ENCODE measurements at regions not wholly inside any gene's neighbourhood (a gene's known extent, or its start where the extent isn't known, plus 50 kb on each side); places are given as distances from the start of the nearest gene placed in this dataset.

GRCh38 chr15:69812861-69813261, 284.9 kb downstream of the TLE3 start:
- peak in 1 of 2 donors; percentile 3 for DNase-seq (ENCODE audit: low read depth in 2 of 2)

GRCh38 chr15:69813881-69814280, 283.8 kb downstream of the TLE3 start:
- no peak for DNase-seq (ENCODE audit: low read depth in 2 of 2)

GRCh38 chr15:69814932-69815331, 282.8 kb downstream of the TLE3 start:
- no peak for DNase-seq (ENCODE audit: low read depth in 2 of 2)

DNA sequence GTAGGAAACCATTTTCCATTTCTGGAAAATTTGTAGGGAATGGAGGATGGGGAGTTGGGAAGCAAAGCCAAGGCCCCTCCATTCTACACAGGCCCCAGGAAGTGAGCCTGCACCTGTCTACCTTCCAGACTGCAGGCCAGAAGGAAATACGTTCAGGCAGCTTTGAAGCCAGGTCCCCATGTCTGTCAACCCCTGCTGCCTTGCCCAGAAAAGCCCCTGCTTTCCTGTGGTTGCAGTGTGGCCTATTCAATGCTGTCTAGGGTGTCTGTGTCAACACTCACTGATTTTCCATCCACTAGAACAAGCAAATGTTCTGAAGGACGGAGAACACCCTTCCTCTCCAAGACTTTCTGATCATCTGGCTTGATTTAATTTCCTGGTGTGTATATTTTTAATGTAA, 281.9 kb downstream of the TLE3 start:
- DNase-seq (ENCODE audit: low read depth in 2 of 2): no peak

GRCh38 chr15:69816522-69816921, 281.2 kb downstream of the TLE3 start:
- DNase-seq (ENCODE audit: low read depth in 2 of 2): no peak

- DNase-seq (ENCODE audit: low read depth in 2 of 2): no peak
These were observed 279.2 kb downstream of the TLE3 start for GRCh38 chr15:69818529-69818928.

- no peak for DNase-seq (ENCODE audit: low read depth in 2 of 2)
These were observed 278.3 kb downstream of the TLE3 start for GRCh38 chr15:69819371-69819770.

GRCh38 chr15:69820819-69821218, 276.9 kb downstream of the TLE3 start:
- no peak for DNase-seq (ENCODE audit: low read depth in 2 of 2)

DNA sequence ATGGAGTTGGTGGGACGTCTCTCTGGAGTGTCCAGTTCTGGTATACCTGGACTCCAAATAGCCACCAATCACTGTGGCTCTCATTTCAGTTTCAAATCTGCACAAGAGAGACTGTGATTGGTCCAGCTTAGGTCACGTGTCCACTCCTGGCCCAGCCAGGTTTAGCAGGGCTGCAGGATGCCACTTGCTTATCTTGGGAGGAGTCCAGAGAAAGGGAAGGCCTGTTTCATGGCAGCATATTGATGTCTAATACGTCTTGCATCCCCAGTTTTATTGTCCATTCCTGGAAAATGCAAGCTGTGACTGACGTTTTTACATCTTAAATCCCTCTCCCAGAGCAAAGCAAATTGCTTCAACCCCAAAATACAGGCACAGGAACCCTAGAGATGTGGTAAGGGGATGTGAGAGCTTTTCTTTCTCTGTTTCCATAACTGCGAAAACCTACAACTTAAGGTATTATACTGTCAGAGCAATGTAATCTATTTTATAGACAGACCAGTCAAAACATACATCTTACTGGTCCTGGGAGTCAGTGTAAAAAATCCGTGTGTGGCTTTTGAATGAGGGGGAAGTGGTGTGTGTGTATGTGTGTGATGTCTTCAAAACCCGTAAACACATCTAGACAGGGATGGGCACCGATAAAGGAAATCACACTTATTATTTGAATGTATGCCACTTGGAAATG, 274.4 kb downstream of the TLE3 start:
- DNase-seq (ENCODE audit: low read depth in 2 of 2): peak; percentile 30 to 82

GRCh38 chr15:69824075-69824876, 273.4 kb downstream of the TLE3 start:
- DNase-seq (ENCODE audit: low read depth in 2 of 2): no peak

DNA sequence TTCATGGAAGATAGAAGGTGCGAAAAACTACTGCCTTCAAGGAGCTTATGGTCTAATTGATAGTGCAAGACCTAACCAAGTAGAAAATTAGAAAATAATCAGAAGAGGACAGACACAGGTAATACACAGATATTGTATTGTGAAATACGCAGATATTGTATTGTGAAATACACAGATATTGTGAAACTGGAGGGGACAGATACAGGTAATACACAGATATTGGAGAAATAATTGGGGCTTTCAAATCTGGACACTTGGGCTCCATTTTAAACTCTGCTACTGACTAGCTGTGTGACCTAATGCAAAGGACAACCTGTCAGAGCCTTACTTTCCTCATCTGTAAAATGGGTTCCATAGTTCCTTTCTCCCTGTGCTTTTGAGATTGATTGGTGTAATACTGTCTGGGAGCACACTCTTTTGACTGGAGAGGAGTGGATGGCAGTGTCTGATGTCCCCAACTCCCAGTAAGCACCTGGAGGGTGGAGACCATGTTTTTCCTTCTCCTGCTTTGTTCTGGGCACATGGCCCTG, 272.8 kb downstream of the TLE3 start:
- no peak for DNase-seq (ENCODE audit: low read depth in 2 of 2)

DNA sequence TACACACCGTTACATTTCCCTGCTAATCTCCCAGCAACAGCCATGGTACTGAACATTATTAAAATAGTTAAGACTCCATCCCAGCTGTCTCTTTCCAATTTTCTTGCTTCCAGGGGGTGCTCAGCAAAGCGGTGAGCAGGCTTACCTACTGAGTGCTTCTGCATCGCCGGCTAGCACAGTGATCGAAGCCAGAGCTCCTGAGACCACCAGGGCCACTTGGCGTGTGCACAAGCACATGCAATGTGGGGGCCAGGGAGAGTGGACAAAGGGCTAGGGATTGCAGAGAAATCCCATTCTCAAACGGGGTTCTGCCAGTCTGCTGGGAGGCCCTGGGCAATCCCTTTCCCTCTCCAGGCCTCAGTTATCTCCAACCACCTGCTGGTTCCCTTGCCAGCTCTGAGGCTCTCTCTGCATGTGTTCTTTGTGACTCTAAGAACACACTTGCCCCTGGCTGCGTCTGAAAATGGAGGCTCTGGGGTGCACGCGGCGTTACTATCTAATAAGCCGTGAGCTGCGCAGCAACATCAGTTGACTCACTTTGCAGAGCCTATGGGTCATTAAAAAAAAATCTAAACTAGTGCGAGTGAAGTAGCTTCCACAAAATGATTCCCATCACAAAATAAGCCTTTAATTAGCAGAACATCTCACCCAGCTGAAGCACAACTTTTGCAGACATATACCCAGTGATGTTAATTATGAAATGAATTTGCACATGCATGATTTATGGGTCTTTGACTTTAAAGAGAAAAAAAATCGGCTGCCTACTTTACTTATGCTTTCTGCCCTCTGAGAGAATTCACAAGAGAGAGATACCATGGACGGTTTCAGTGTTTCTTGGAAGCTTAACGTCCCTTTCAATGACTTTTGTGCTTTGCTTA, 271.5 kb downstream of the TLE3 start:
- no peak for DNase-seq (ENCODE audit: low read depth in 2 of 2)

DNA sequence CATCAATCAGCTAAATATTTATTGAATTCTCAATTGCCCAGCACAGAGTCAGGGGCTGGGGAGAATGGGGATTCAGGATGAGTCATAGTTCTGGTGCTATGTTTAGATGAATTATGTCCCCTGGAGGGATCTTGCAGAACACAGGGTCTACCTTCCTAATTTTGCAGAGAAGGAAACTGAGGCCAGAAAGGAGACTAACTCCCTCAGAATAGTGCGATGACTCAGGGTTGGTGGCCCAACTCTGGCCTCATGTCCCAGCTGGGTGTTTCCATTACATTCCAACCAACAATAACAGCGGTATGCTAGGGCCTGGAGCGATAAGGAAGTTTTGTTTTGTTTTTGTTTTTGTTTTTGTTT, 270.9 kb downstream of the TLE3 start:
- no peak for DNase-seq (ENCODE audit: low read depth in 2 of 2)

- DNase-seq (ENCODE audit: low read depth in 2 of 2): no peak
These were observed 270.0 kb downstream of the TLE3 start for GRCh38 chr15:69827751-69828150.

- DNase-seq (ENCODE audit: low read depth in 2 of 2): no peak
These were observed 269.4 kb downstream of the TLE3 start for GRCh38 chr15:69828181-69828828.

GRCh38 chr15:69829974-69830373, 267.7 kb downstream of the TLE3 start:
- no peak for DNase-seq (ENCODE audit: low read depth in 2 of 2)

DNA sequence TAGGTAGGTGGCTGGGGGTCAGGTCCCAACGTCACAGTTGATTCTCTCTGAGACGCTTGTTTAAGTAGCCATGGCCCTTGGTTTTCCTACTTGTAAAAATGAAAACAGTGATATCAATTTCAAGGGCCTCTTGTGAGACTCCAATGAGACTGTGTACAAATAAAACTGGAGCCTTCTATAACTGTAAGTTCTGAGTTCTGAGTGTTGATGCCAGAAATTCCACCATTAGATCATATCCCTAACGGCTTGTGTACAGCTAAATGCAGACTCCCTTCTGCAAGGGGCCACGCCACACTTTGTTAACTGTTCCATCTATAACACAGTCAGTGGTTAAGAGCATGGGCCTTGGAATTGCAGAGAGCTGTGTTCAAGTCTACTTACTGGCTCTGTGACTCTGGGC, 267.3 kb downstream of the TLE3 start:
- no peak for DNase-seq (ENCODE audit: low read depth in 2 of 2)

DNA sequence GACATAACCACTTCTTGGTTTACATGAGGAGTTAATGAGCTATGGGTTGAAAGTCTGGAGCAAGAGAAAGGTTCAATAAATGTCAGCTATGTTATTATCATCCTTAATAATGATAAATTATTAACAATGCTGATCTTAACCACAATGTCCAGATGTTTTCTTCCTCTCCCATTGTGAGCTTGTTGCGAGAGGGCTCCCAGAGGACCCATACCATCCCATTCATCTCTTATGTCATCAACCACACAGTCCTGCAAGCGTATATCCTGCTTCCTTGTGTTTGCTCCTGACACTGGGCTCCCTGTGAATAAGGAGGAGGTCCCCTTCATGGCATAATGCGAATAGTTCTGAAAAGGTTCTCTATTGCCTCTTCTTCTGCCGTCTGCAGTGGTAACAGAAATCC, 266.8 kb downstream of the TLE3 start:
- no peak for DNase-seq (ENCODE audit: low read depth in 2 of 2)

- DNase-seq (ENCODE audit: low read depth in 2 of 2): no peak
These were observed 263.4 kb downstream of the TLE3 start for GRCh38 chr15:69834267-69834666.

GRCh38 chr15:69834761-69835160, 263.0 kb downstream of the TLE3 start:
- no peak for DNase-seq (ENCODE audit: low read depth in 2 of 2)

DNA sequence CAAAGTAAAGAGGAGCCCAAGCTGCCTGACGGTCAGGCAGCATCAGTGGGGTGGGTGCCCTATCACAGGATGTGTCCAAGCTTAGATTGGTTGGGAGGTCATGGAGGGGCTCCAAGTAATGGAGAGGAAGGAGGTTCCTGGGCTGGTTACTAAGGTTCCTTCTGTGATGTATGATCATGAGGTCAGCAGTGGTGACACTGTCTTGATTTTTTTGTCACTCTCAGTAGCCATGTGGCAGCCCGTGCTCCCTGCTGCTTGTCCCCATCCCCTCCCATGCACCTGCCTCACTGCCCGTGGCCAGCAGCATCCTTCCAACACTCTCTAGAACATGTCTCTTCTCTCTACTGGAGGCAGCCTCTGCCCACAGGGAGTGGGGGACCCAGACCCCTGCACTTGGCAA, 261.7 kb downstream of the TLE3 start:
- no peak for DNase-seq (ENCODE audit: low read depth in 2 of 2)

Measured in lung microvascular endothelial cell (primary cell).